Progenitor cell of endocrine pancreas (in vitro differentiated cells): ENCODE measurements at regions not wholly inside any gene's neighbourhood (a gene's known extent, or its start where the extent isn't known, plus 50 kb on each side); places are given as distances from the start of the nearest gene placed in this dataset.

Source experiments
- DNase-seq: peaks from one replicate; pipeline ENCODE4 v3.0.0; 2021; ENCODE audit warnings: low spot score; ENCODE audit not compliant: unreplicated experiment
- H3K27ac Mint-ChIP-seq: 2 replicates; pipeline ENCODE4 v1.8.0; 2021; ENCODE audit warnings: mild to moderate bottlenecking, moderate library complexity, mixed read lengths
- H3K27me3 Mint-ChIP-seq: 2 replicates; pipeline ENCODE4 v1.8.0; 2021; ENCODE audit warnings: mixed read lengths
- H3K36me3 Mint-ChIP-seq: 2 replicates; pipeline ENCODE4 v1.8.0; 2022; ENCODE audit warnings: mixed read lengths; ENCODE audit not compliant: insufficient read depth
- H3K4me1 Mint-ChIP-seq: 2 replicates; pipeline ENCODE4 v1.8.0; 2021; ENCODE audit warnings: low read depth, mixed read lengths
- H3K4me3 Mint-ChIP-seq: 2 replicates; pipeline ENCODE4 v1.8.0; 2021; ENCODE audit warnings: low read depth, mild to moderate bottlenecking, moderate library complexity, mixed read lengths
- H3K9me3 Mint-ChIP-seq: 2 replicates; pipeline ENCODE4 v1.8.0; 2021; ENCODE audit warnings: low read depth, mixed read lengths
- TF ChIP-seq, protein P1 (sequence below): fragments of 200-600 bp; sonication (generic); IDR thresholded peaks from one replicate; pipeline ENCODE4 v1.5.0; 2021; ENCODE audit warnings: antibody characterized with exemption, mild to moderate bottlenecking; ENCODE audit not compliant: unreplicated experiment

DNA sequence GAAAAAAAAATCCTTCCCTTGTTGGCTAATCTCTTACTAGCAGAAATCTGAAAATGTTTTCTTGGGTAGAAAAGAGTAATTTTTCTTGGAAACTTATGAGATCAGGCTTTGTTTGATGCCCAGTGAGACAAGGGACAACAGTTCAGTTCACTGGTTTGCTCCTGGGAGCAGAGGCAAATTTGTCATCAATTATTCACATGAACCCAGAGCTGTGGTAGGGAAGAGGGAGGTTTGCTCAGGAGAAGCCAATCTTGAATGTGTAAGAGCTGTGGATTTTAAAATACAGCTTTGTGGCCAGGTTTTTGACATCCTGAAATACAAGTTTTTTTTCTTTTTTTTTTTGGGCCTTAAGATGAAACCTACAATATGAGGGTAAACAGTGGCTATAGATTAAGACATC is 426.6 kb downstream of the ATP23 start:
- no peaks in the 10 kb centered on the region for H3K27me3 Mint-ChIP-seq
- H3K36me3 Mint-ChIP-seq: peaks cover 2% of the 10 kb centered on the region
- H3K27ac Mint-ChIP-seq: peak overlapping the region; percentile 79
- H3K4me1 Mint-ChIP-seq: peaks cover 30% of the 10 kb centered on the region
- peaks cover 3% of the 10 kb centered on the region for H3K9me3 Mint-ChIP-seq
- no peak for DNase-seq
- TF ChIP-seq, protein P1, sequence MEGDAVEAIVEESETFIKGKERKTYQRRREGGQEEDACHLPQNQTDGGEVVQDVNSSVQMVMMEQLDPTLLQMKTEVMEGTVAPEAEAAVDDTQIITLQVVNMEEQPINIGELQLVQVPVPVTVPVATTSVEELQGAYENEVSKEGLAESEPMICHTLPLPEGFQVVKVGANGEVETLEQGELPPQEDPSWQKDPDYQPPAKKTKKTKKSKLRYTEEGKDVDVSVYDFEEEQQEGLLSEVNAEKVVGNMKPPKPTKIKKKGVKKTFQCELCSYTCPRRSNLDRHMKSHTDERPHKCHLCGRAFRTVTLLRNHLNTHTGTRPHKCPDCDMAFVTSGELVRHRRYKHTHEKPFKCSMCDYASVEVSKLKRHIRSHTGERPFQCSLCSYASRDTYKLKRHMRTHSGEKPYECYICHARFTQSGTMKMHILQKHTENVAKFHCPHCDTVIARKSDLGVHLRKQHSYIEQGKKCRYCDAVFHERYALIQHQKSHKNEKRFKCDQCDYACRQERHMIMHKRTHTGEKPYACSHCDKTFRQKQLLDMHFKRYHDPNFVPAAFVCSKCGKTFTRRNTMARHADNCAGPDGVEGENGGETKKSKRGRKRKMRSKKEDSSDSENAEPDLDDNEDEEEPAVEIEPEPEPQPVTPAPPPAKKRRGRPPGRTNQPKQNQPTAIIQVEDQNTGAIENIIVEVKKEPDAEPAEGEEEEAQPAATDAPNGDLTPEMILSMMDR: no peak
- H3K4me3 Mint-ChIP-seq: no peak overlapping the region

DNA sequence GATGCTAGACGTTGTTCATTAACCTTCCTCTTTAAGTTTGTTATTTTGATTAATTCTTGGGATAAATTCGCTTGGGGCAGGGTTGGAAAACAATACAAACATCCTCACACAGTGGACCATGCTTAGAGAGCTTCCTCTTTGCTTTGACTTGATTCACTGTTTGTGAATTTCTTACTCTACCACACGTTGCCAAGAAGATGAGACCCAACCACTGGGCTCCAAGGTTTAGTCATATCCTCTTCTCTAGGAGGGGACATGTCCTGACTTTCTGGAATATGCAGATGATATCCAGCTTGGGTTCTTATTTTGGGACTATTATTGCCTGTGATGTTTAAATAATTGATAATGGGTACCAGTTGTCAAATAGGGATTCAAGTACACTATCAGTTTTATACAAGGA is 428.2 kb downstream of the ATP23 start:
- H3K4me3 Mint-ChIP-seq: no peak overlapping the region
- no peak overlapping the region for H3K27ac Mint-ChIP-seq
- peaks cover 30% of the 10 kb centered on the region for H3K4me1 Mint-ChIP-seq
- peaks cover 3% of the 10 kb centered on the region for H3K9me3 Mint-ChIP-seq
- no peak for DNase-seq
- peaks cover 2% of the 10 kb centered on the region for H3K36me3 Mint-ChIP-seq
- no peaks in the 10 kb centered on the region for H3K27me3 Mint-ChIP-seq
- TF ChIP-seq, protein P1: no peak

DNA sequence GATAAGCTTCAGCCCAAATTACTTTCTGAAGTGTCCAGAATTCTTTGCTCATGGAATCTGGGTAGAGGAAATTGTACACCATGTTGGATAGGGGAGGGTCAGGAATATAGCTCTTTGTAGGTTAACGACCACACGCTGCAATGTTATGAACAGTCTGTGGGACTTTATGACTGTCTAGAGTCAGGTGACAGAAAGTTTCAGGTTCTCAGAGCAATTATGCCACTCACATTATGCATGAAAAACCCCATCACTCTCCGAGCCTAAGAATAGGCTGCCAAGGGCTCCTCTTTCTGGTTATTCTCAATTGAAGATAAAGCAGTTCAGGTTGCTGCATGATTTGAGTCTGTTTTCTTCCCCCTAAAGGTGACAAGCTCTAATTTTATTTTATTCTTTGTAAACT is 430.9 kb downstream of the ATP23 start:
- H3K4me3 Mint-ChIP-seq: no peak overlapping the region
- peaks cover 11% of the 10 kb centered on the region for H3K4me1 Mint-ChIP-seq
- no peaks in the 10 kb centered on the region for H3K27me3 Mint-ChIP-seq
- H3K27ac Mint-ChIP-seq: no peak overlapping the region
- H3K36me3 Mint-ChIP-seq: no peaks in the 10 kb centered on the region
- no peak for DNase-seq
- peaks cover 2% of the 10 kb centered on the region for H3K9me3 Mint-ChIP-seq
- TF ChIP-seq, protein P1: no peak

DNA sequence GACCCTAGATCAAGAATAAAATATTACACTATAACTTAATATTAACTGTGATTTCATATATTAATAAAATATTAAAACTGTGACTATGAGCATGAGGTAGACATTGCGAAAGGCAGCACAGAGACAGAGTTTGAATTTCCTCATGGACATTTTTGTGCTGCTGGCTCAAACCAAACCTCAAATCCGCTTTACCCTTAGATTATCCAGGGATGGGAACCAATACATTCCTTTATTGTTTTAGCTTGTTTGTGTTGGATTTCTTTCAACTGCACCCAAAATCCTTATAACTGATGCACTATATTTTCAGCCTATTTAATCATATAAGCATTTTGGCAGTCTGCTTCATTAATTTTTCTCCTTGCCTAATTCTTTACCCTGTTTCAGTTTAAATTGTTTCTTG is 436.7 kb downstream of the ATP23 start:
- no peak overlapping the region for H3K27ac Mint-ChIP-seq
- H3K36me3 Mint-ChIP-seq: no peaks in the 10 kb centered on the region
- H3K27me3 Mint-ChIP-seq: no peaks in the 10 kb centered on the region
- TF ChIP-seq, protein P1: no peak
- no peaks in the 10 kb centered on the region for H3K4me1 Mint-ChIP-seq
- H3K9me3 Mint-ChIP-seq: peaks cover 3% of the 10 kb centered on the region
- no peak overlapping the region for H3K4me3 Mint-ChIP-seq
- DNase-seq: no peak

DNA sequence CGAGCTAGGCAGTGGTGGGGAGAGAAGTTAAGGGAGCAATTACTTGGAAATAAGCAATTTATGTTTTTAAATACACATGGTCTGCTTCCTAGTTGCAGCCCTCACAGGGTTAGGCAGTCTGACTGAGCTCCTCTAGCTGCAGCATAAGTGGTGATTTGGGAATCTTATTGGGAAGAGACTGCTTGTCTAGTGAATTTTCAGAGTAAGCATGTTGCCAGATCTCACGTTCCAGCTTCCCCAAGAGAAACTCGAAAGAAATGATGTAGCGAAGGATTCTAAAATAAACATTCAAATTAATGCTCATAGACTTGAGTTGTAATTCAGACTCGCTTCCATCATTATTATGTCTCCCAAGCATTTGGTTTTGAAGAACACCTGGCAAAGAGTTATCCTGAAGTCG is 440.2 kb downstream of the ATP23 start:
- TF ChIP-seq, protein P1: no peak
- no peaks in the 10 kb centered on the region for H3K36me3 Mint-ChIP-seq
- DNase-seq: no peak
- no peaks in the 10 kb centered on the region for H3K27me3 Mint-ChIP-seq
- no peak overlapping the region for H3K4me3 Mint-ChIP-seq
- no peaks in the 10 kb centered on the region for H3K4me1 Mint-ChIP-seq
- H3K9me3 Mint-ChIP-seq: peaks cover 3% of the 10 kb centered on the region
- no peak overlapping the region for H3K27ac Mint-ChIP-seq
